SK-N-SH (cell line): ENCODE measurements at regions not wholly inside any gene's neighbourhood (a gene's known extent, or its start where the extent isn't known, plus 50 kb on each side); places are given as distances from the start of the nearest gene placed in this dataset.

Experiments used
- CTCF ChIA-PET: fragments of 300-600, 350-600 bp; formaldehyde crosslinking; extraction: SDS; loops from one replicate; lab custom pipeline; 2021; lab: Yijun Ruan, JAX
- POLR2A ChIA-PET: fragments of 350-600 bp; sonication (Branson Sonifier 250); formaldehyde crosslinking; extraction: SDS; loops from one replicate; lab custom pipeline; 2020; ENCODE audit warnings: antibody characterized with exemption, inconsistent platforms; lab: Yijun Ruan, JAX
- DNase-seq: peaks from one replicate; pipeline ENCODE4 v3.0.0; 2012
- H2AFZ ChIP-seq: fragments of 200-600 bp; sonication (generic); 2 replicates; pipeline ENCODE4 v1.8.1; 2016; ENCODE audit warnings: antibody characterized with exemption, mild to moderate bottlenecking, low read depth
- H3F3A ChIP-seq: fragments of 200-600 bp; sonication (generic); replicated peaks from 2 replicates; pipeline ENCODE3; 2016; ENCODE audit warnings: antibody characterized with exemption, mild to moderate bottlenecking; ENCODE audit not compliant: insufficient read depth
- H3K27ac ChIP-seq, 2 experiments: fragments of 200-500 bp in 1 of 2; fragments of 200-600 bp in 1 of 2; sonication (Bioruptor generic) in 1 of 2; sonication (generic), shearing (Covaris generic) in 1 of 2; 2 replicates each; pipeline versions ENCODE4 v1.5.1 to v1.6.1; 2014 to 2016; ENCODE audit warnings: low read depth in 2 of 2, inconsistent platforms in 1 of 2, low read length in 1 of 2, mild to moderate bottlenecking in 1 of 2, mixed read lengths in 1 of 2
- H3K27me3 ChIP-seq: fragments of 200-600 bp; sonication (generic), shearing (Covaris generic); 2 replicates; pipeline ENCODE4 v1.6.1; 2016; ENCODE audit warnings: mixed run types; ENCODE audit not compliant: insufficient read depth
- H3K36me3 ChIP-seq, 2 experiments: fragments of 200-500 bp in 1 of 2; fragments of 200-600 bp in 1 of 2; sonication (Bioruptor generic) in 1 of 2; sonication (generic) in 1 of 2; replicated peaks in 1 of 2; 2 replicates each; pipeline versions ENCODE3 to v1.5.1; 2014 to 2016; ENCODE audit warnings: low read length in 1 of 2, mild to moderate bottlenecking in 1 of 2; ENCODE audit not compliant: insufficient read depth in 2 of 2, control insufficient read depth in 1 of 2
- H3K4me1 ChIP-seq, 2 experiments: fragments of 200-500 bp in 1 of 2; fragments of 200-600 bp in 1 of 2; sonication (Bioruptor generic) in 1 of 2; sonication (generic), shearing (Covaris generic) in 1 of 2; 2 replicates each; pipeline versions ENCODE4 v1.5.1 to v1.6.1; 2014 to 2016; ENCODE audit warnings: low read depth in 1 of 2, low read length in 1 of 2, mixed run types in 1 of 2; ENCODE audit not compliant: insufficient read depth in 2 of 2, control insufficient read depth in 1 of 2
- H3K4me2 ChIP-seq: fragments of 200-600 bp; sonication (generic), shearing (Covaris generic); 2 replicates; pipeline ENCODE4 v1.6.1; 2017; ENCODE audit warnings: mixed run types
- H3K4me3 ChIP-seq, 2 experiments: fragments of 200-500 bp in 1 of 2; fragments of 200-600 bp in 1 of 2; sonication (Bioruptor generic) in 1 of 2; sonication (generic), shearing (Covaris generic) in 1 of 2; 2 replicates each; pipeline versions ENCODE4 v1.5.1 to v1.8.1; 2014 to 2016; ENCODE audit warnings: low read depth in 2 of 2, inconsistent platforms in 1 of 2, low read length in 1 of 2, mild to moderate bottlenecking in 1 of 2, mixed read lengths in 1 of 2, moderate library complexity in 1 of 2
- H3K79me2 ChIP-seq: fragments of 200-600 bp; sonication (generic); 2 replicates; pipeline ENCODE4 v1.8.1; 2017; ENCODE audit warnings: mild to moderate bottlenecking; ENCODE audit not compliant: insufficient read depth
- H3K9ac ChIP-seq: fragments of 200-600 bp; sonication (generic); 2 replicates; pipeline ENCODE4 v1.6.1; 2017; ENCODE audit warnings: mixed run types
- H3K9me2 ChIP-seq: fragments of 200-600 bp; sonication (generic); 2 replicates; pipeline ENCODE4 v1.6.1; 2017; ENCODE audit warnings: mixed run types
- H3K9me3 ChIP-seq: fragments of 200-600 bp; sonication (generic); 2 replicates; pipeline ENCODE4 v1.6.1; 2017; ENCODE audit warnings: mixed run types, mild to moderate bottlenecking, moderate library complexity
- H4K20me1 ChIP-seq: fragments of 200-600 bp; sonication (generic); 2 replicates; pipeline ENCODE4 v1.6.1; 2017; ENCODE audit warnings: mild to moderate bottlenecking, mixed run types; ENCODE audit not compliant: insufficient read depth
- CHD2 ChIP-seq: fragments of 150-350 bp; IDR thresholded peaks from 2 replicates; pipeline ENCODE4 v1.6.1; 2018; ENCODE audit warnings: low read length; ENCODE audit not compliant: partially characterized antibody
- ELF1 ChIP-seq: IDR thresholded peaks from 2 replicates; pipeline ENCODE4 v1.4.0; 2012
- EP300 ChIP-seq, 2 experiments: IDR thresholded peaks; 2 replicates each; pipeline versions ENCODE4 v1.4.0 to v1.6.1; 2012; ENCODE audit warnings: borderline replicate concordance in 1 of 2, low read depth in 1 of 2, low read length in 1 of 2
- FOSL2 ChIP-seq: IDR thresholded peaks from 2 replicates; pipeline ENCODE4 v1.4.0; 2012; ENCODE audit warnings: low read depth, mild to moderate bottlenecking, moderate library complexity, borderline replicate concordance
- FOXJ3 ChIP-seq: sonication (generic); formaldehyde crosslinking; IDR thresholded peaks from 2 replicates; pipeline ENCODE4 v1.5.1; 2020; ENCODE audit warnings: mild to moderate bottlenecking, missing genetic modification reagents
- FOXM1 ChIP-seq: IDR thresholded peaks from 2 replicates; pipeline ENCODE4 v1.4.0; 2012; ENCODE audit warnings: low read depth, mild to moderate bottlenecking
- JUND ChIP-seq: IDR thresholded peaks from 2 replicates; pipeline ENCODE4 v1.4.0; 2012
- MEF2A ChIP-seq: IDR thresholded peaks from 2 replicates; pipeline ENCODE4 v1.4.0; 2012; ENCODE audit warnings: low read depth, borderline replicate concordance
- MXI1 ChIP-seq: IDR thresholded peaks from 2 replicates; pipeline ENCODE4 v1.6.1; 2012; ENCODE audit warnings: mild to moderate bottlenecking, low read depth, low read length, improper control_type of control experiment
- NFIC ChIP-seq: IDR thresholded peaks from 2 replicates; pipeline ENCODE4 v1.4.0; 2012; ENCODE audit warnings: borderline replicate concordance
- POLR2AphosphoS5 ChIP-seq: IDR thresholded peaks from 2 replicates; pipeline ENCODE4 v1.6.1; 2012; ENCODE audit warnings: low read depth, low read length
- SMC3 ChIP-seq: IDR thresholded peaks from 2 replicates; pipeline ENCODE4 v1.6.1; 2012; ENCODE audit warnings: low read depth, low read length, improper control_type of control experiment
- TAF1 ChIP-seq: IDR thresholded peaks from 2 replicates; pipeline ENCODE4 v1.6.1; 2012; ENCODE audit warnings: low read depth, mild to moderate bottlenecking, low read length, moderate library complexity, borderline replicate concordance
- TCF12 ChIP-seq: IDR thresholded peaks from 2 replicates; pipeline ENCODE4 v1.4.0; 2012
- WGBS: methylation state at CpG from one replicate; pipeline ENCODE4 v1.1.6; 2017; ENCODE audit warnings: low lambda C conversion rate; 5-methylcytosine and 5-hydroxymethylcytosine counted together
- TF ChIP-seq, protein P1 (sequence below): fragments of 200-600 bp; sonication (generic); IDR thresholded peaks from 2 replicates; pipeline ENCODE4 v1.6.1; 2017; ENCODE audit warnings: antibody characterized with exemption, mild to moderate bottlenecking, moderate library complexity
- TF ChIP-seq, protein P2 (sequence below): IDR thresholded peaks from 2 replicates; pipeline ENCODE4; 2012
- TF ChIP-seq, protein P3 (sequence below): fragments of 150-350 bp; IDR thresholded peaks from 2 replicates; pipeline ENCODE4 v1.6.1; 2016; ENCODE audit warnings: mild to moderate bottlenecking, low read depth, low read length
- TF ChIP-seq, protein P4 (sequence below): IDR thresholded peaks from 2 replicates; pipeline ENCODE4 v1.4.0; 2012; ENCODE audit warnings: low read depth, borderline replicate concordance
- TF ChIP-seq, protein P5 (sequence below): IDR thresholded peaks from 2 replicates; pipeline ENCODE4 v1.4.0; 2012; ENCODE audit warnings: low read depth

DNA sequence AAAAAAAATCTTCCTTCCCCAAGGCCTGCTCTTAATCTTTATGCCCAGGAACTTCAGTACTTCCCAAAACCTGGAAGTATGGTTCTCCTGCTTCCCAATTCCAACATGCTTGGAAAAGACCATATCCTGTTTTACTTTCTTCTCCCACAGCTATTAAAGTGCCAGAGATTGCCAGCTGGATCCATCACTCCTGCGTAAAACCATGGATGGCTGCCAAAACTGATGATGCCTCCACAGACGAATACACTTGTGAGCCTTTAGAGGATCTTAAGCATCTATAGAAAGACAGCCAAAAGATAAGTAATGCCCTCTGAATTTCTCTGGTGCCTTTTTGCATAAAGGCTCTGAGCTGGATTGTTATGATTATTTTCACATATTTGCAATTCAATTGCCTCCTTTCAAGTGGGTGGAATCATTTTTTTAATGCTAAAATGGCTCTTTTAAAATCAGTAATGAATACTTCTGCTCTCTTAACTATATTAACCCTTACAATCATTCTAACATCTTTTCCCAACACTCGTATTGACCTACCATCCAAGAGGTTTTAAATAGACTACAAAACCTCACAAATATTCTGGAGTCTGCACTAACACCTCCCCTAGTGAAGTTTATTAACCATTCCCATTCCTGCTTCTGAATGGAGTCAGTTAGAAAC lies 1807.8 kb downstream of the BRINP3 start:
- TF ChIP-seq ELF1 (no peak), JUND (peak; percentile 22; the same call in 1 of the 2 replicates), TCF12 (peak; percentile 63), NFIC (peak; percentile 93), FOSL2 (0 out of 2 replicates have a peak, but pooled peaks have one; percentile 11), EP300 (IDR thresholded peaks at IDR 0.05; ENCODE audit: borderline replicate concordance in 1 of 2, low read depth in 1 of 2, low read length in 1 of 2) (peak in 1 of 2 experiments; percentile 30; a peak in 1 of 4 replicates)
- TF ChIP-seq, protein P1, sequence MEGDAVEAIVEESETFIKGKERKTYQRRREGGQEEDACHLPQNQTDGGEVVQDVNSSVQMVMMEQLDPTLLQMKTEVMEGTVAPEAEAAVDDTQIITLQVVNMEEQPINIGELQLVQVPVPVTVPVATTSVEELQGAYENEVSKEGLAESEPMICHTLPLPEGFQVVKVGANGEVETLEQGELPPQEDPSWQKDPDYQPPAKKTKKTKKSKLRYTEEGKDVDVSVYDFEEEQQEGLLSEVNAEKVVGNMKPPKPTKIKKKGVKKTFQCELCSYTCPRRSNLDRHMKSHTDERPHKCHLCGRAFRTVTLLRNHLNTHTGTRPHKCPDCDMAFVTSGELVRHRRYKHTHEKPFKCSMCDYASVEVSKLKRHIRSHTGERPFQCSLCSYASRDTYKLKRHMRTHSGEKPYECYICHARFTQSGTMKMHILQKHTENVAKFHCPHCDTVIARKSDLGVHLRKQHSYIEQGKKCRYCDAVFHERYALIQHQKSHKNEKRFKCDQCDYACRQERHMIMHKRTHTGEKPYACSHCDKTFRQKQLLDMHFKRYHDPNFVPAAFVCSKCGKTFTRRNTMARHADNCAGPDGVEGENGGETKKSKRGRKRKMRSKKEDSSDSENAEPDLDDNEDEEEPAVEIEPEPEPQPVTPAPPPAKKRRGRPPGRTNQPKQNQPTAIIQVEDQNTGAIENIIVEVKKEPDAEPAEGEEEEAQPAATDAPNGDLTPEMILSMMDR = no peak
- TF ChIP-seq, protein P2, sequence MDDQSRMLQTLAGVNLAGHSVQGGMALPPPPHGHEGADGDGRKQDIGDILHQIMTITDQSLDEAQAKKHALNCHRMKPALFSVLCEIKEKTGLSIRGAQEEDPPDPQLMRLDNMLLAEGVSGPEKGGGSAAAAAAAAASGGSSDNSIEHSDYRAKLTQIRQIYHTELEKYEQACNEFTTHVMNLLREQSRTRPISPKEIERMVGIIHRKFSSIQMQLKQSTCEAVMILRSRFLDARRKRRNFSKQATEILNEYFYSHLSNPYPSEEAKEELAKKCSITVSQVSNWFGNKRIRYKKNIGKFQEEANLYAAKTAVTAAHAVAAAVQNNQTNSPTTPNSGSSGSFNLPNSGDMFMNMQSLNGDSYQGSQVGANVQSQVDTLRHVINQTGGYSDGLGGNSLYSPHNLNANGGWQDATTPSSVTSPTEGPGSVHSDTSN = peak; percentile 65
- H3F3A ChIP-seq = no peaks in the 10 kb centered on the region
- no peaks in the 10 kb centered on the region for H3K79me2 ChIP-seq
- no peak overlapping the region for H3K9ac ChIP-seq
- WGBS = 41% methylated on average over 3 of the region's 3 CpGs
- POLR2A ChIA-PET = no interaction called here
- no peak overlapping the region for H3K4me2 ChIP-seq
- peak overlapping the region; percentile 51; the same call in 1 of the 2 replicates for H2AFZ ChIP-seq
- no peaks in the 10 kb centered on the region for H3K9me3 ChIP-seq
- CTCF ChIA-PET = no interaction called here
- no peaks in the 10 kb centered on the region for H3K27me3 ChIP-seq
- no peaks in the 10 kb centered on the region for H3K36me3 ChIP-seq
- peak overlapping the region; percentile 16 to 57; a peak in 3 of 4 replicates for H3K27ac ChIP-seq
- H3K9me2 ChIP-seq = no peaks in the 10 kb centered on the region
- H3K4me1 ChIP-seq = no peaks in the 10 kb centered on the region; a peak in 1 of 4 replicates
- no peak for DNase-seq
- no peaks in the 10 kb centered on the region for H4K20me1 ChIP-seq
- no peak overlapping the region for H3K4me3 ChIP-seq

DNA sequence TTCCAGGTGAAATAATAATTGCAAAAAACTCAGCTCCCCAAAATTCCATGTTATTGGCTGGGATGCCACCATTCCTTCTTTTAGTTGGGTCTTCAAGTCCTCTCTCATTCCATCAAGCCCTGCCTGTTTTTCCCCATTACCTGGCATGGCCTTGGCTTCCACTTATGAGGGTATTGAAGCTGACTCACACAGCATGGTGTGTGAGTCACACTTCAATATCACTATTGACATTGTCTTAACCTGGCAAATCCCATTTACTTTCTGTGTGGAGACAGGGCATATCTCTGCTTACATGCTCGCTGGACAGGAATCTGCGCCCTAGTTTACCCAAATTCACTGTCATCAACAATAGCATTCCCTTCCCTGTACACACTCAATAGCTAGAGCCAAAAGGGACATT lies 1806.8 kb downstream of the BRINP3 start:
- no peaks in the 10 kb centered on the region; a peak in 1 of 4 replicates for H3K4me1 ChIP-seq
- no peaks in the 10 kb centered on the region for H4K20me1 ChIP-seq
- no peaks in the 10 kb centered on the region for H3F3A ChIP-seq
- no peak for TF ChIP-seq MXI1
- TF ChIP-seq SMC3 = no peak
- TF ChIP-seq, protein P2 = peak; percentile 61
- peak; percentile 32; the same call in 1 of the 2 replicates for TF ChIP-seq TCF12
- TF ChIP-seq MEF2A = no peak
- no peak for TF ChIP-seq FOXJ3 (CRISPR knock-in tag)
- TF ChIP-seq JUND = peak; percentile 63; the same call in 1 of the 2 replicates
- peak; percentile 84 for TF ChIP-seq FOSL2
- TF ChIP-seq FOXM1 = no peak
- TF ChIP-seq NFIC = peak; percentile 31; the same call in 1 of the 2 replicates
- no peak for TF ChIP-seq TAF1
- TF ChIP-seq, protein P3, sequence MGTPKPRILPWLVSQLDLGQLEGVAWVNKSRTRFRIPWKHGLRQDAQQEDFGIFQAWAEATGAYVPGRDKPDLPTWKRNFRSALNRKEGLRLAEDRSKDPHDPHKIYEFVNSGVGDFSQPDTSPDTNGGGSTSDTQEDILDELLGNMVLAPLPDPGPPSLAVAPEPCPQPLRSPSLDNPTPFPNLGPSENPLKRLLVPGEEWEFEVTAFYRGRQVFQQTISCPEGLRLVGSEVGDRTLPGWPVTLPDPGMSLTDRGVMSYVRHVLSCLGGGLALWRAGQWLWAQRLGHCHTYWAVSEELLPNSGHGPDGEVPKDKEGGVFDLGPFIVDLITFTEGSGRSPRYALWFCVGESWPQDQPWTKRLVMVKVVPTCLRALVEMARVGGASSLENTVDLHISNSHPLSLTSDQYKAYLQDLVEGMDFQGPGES = no peak
- TF ChIP-seq, protein P4, sequence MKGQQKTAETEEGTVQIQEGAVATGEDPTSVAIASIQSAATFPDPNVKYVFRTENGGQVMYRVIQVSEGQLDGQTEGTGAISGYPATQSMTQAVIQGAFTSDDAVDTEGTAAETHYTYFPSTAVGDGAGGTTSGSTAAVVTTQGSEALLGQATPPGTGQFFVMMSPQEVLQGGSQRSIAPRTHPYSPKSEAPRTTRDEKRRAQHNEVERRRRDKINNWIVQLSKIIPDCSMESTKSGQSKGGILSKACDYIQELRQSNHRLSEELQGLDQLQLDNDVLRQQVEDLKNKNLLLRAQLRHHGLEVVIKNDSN = no peak
- TF ChIP-seq, protein P5, sequence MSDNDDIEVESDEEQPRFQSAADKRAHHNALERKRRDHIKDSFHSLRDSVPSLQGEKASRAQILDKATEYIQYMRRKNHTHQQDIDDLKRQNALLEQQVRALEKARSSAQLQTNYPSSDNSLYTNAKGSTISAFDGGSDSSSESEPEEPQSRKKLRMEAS = no peak
- no peak for TF ChIP-seq CHD2
- TF ChIP-seq POLR2AphosphoS5 = no peak
- peak in 1 of 2 experiments; percentile 43; a peak in 1 of 4 replicates for TF ChIP-seq EP300 (IDR thresholded peaks at IDR 0.05; ENCODE audit: borderline replicate concordance in 1 of 2, low read depth in 1 of 2, low read length in 1 of 2)
- TF ChIP-seq, all 33 proteins: peak for 6
- Histone ChIP-seq H3K4me3 (no peak overlapping the region), H3K79me2 (no peaks in the 10 kb centered on the region), H3K36me3 (no peaks in the 10 kb centered on the region), H3K9ac (no peak overlapping the region), H3K27ac (peak overlapping the region in 1 of 2 experiments; percentile 57; a peak in 2 of 4 replicates), H3K9me3 (no peaks in the 10 kb centered on the region), H2AFZ (no peak overlapping the region), H3K4me2 (no peak overlapping the region), H3K27me3 (no peaks in the 10 kb centered on the region), H3K9me2 (no peaks in the 10 kb centered on the region)
- DNase-seq = no peak
- ChIA-PET POLR2A (no interaction called here), CTCF (interaction anchor here (0.9 kb wide), 1 partner anchor 9 kb away, joined by 3 read pairs; no protein-coding TSS in a partner anchor)
- WGBS = 74% methylated on average over 2 of the region's 2 CpGs
